KMS-11 (cell line): ENCODE measurements at regions not wholly inside any gene's neighbourhood (a gene's known extent, or its start where the extent isn't known, plus 50 kb on each side); places are given as distances from the start of the nearest gene placed in this dataset.

ENCODE experiments used
- H2AFZ ChIP-seq: fragments of 200-600 bp; sonication (generic); 2 replicates; pipeline ENCODE4 v1.6.1; 2016; ENCODE audit warnings: antibody characterized with exemption, mixed run types, low read depth
- H3K27ac ChIP-seq: fragments of 200-600 bp; sonication (generic); 2 replicates; pipeline ENCODE4 v1.6.1; 2016; ENCODE audit warnings: mild to moderate bottlenecking, mixed run types
- H3K27me3 ChIP-seq: fragments of 200-600 bp; sonication (generic); 2 replicates; pipeline ENCODE4 v1.6.1; 2017; ENCODE audit warnings: mild to moderate bottlenecking, low read depth, mixed run types, moderate library complexity; ENCODE audit not compliant: insufficient read depth
- H3K36me3 ChIP-seq: fragments of 200-600 bp; sonication (generic); 2 replicates; pipeline ENCODE4 v1.6.1; 2017; ENCODE audit warnings: mild to moderate bottlenecking, mixed run types; ENCODE audit not compliant: insufficient read depth
- H3K4me1 ChIP-seq: fragments of 200-600 bp; sonication (generic); 2 replicates; pipeline ENCODE4 v1.6.1; 2016; ENCODE audit warnings: mild to moderate bottlenecking, low read depth, mixed run types; ENCODE audit not compliant: poor library complexity, severe bottlenecking
- H3K4me2 ChIP-seq: fragments of 200-600 bp; sonication (generic); 2 replicates; pipeline ENCODE4 v1.7.0; 2016; ENCODE audit warnings: mild to moderate bottlenecking, mixed run types
- H3K4me3 ChIP-seq: fragments of 200-600 bp; sonication (generic); IDR thresholded peaks from 2 replicates; pipeline ENCODE4 v1.6.1; 2017; ENCODE audit warnings: low read depth, low read length, mixed read lengths; ENCODE audit not compliant: insufficient read depth
- H3K79me2 ChIP-seq: fragments of 200-600 bp; sonication (generic); 2 replicates; pipeline ENCODE4 v1.6.1; 2016; ENCODE audit warnings: low read depth, mixed run types; ENCODE audit not compliant: insufficient read depth
- H3K9ac ChIP-seq: fragments of 200-600 bp; sonication (generic); 2 replicates; pipeline ENCODE4 v1.6.1; 2016; ENCODE audit warnings: mild to moderate bottlenecking, mixed run types
- H4K20me1 ChIP-seq: fragments of 200-600 bp; sonication (generic); 2 replicates; pipeline ENCODE4 v1.6.1; 2016; ENCODE audit warnings: mild to moderate bottlenecking, mixed run types; ENCODE audit not compliant: insufficient read depth
- TF ChIP-seq, protein P1 (sequence below): fragments of 200-600 bp; sonication (generic); conservative IDR thresholded peaks from 2 replicates; pipeline ENCODE4 v1.6.1; 2017; ENCODE audit warnings: low read depth, mild to moderate bottlenecking, antibody characterized with exemption, low read length, moderate library complexity, mixed read lengths

- no peak overlapping the region for H3K4me3 ChIP-seq
- no peaks in the 10 kb centered on the region for H4K20me1 ChIP-seq
- H3K27me3 ChIP-seq, result peaks cover 3% of the 10 kb centered on the region; the same call in 1 of the 2 replicates
- H3K79me2 ChIP-seq, result no peaks in the 10 kb centered on the region
- H3K9ac ChIP-seq, result no peak overlapping the region
- no peaks in the 10 kb centered on the region for H3K36me3 ChIP-seq
- TF ChIP-seq, protein P1, sequence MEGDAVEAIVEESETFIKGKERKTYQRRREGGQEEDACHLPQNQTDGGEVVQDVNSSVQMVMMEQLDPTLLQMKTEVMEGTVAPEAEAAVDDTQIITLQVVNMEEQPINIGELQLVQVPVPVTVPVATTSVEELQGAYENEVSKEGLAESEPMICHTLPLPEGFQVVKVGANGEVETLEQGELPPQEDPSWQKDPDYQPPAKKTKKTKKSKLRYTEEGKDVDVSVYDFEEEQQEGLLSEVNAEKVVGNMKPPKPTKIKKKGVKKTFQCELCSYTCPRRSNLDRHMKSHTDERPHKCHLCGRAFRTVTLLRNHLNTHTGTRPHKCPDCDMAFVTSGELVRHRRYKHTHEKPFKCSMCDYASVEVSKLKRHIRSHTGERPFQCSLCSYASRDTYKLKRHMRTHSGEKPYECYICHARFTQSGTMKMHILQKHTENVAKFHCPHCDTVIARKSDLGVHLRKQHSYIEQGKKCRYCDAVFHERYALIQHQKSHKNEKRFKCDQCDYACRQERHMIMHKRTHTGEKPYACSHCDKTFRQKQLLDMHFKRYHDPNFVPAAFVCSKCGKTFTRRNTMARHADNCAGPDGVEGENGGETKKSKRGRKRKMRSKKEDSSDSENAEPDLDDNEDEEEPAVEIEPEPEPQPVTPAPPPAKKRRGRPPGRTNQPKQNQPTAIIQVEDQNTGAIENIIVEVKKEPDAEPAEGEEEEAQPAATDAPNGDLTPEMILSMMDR, result no peak
- no peak overlapping the region for H3K27ac ChIP-seq
- H2AFZ ChIP-seq, result no peak overlapping the region
- no peak overlapping the region for H3K4me2 ChIP-seq
- H3K4me1 ChIP-seq, result no peaks in the 10 kb centered on the region
Measured at GRCh38 chr11:70024773-70025045, 53.4 kb upstream of the ANO1 start.

DNA sequence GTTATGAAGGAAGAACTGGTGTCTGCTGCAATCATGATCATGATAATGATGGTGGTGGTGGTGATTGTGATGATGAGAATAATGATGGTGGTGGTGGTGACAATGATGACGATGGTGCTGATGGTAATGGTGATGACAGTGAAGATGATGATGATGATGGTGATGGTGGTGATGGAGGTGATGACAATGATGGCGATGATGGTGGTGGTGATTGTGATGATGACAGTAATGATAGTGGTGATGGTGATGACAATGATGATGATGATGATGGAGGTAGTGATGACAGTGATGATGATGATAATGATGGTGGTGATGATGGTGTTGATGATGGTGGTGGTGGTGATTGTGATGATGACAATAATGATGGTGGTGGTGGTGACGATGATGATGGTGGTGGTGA is 52.8 kb upstream of the ANO1 start:
- H3K9ac ChIP-seq, result no peak overlapping the region
- H3K4me2 ChIP-seq, result no peak overlapping the region
- H3K79me2 ChIP-seq, result no peaks in the 10 kb centered on the region
- TF ChIP-seq, protein P1, result no peak
- no peaks in the 10 kb centered on the region for H4K20me1 ChIP-seq
- no peaks in the 10 kb centered on the region for H3K4me1 ChIP-seq
- H2AFZ ChIP-seq, result no peak overlapping the region
- H3K4me3 ChIP-seq, result no peak overlapping the region
- no peaks in the 10 kb centered on the region for H3K36me3 ChIP-seq
- peaks cover 3% of the 10 kb centered on the region; the same call in 1 of the 2 replicates for H3K27me3 ChIP-seq
- no peak overlapping the region for H3K27ac ChIP-seq

DNA sequence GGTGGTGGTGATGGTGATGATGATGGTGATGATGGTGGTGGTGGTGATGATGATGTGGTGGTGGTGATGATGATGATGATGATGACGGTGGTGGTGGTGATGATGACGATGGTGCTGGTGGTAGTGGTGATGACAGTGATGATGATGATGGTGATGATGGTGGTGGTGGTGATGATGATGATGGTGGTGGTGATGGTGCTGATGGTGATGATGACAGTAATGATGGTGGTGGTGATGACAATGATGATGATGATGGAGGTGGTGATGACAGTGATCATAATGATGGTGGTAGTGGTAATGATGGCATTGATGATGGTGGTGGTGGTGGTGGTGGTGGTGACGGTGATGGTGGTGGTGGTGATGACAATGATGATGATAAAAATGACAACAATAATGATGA is 52.1 kb upstream of the ANO1 start:
- peaks cover 3% of the 10 kb centered on the region; the same call in 1 of the 2 replicates for H3K27me3 ChIP-seq

DNA sequence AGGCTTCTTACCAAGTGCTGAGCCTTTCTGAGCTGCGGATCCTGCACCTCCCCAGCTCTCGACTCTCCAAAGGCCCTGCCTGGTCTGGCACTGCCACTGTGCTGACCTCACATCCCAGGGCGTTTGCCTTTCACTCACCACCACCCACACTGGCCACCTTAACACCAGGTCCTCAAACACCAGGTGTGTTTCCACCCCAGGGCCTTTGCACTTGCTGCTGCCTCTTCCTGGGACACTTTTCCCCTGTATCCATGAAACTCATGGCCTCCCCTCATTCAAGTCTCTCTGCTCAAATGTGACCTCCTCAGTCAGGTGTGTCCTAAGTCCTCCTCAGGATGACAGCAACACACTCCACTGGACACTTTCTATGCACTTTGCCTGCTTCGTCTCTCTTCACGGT is 51.4 kb upstream of the ANO1 start:
- Histone ChIP-seq H2AFZ (no peak overlapping the region), H3K4me1 (no peaks in the 10 kb centered on the region), H3K36me3 (no peaks in the 10 kb centered on the region), H3K4me2 (no peak overlapping the region), H3K9ac (no peak overlapping the region), H3K27ac (no peak overlapping the region), H3K4me3 (no peak overlapping the region), H3K79me2 (no peaks in the 10 kb centered on the region), H3K27me3 (peaks cover 2% of the 10 kb centered on the region; the same call in 1 of the 2 replicates), H4K20me1 (no peaks in the 10 kb centered on the region)
- TF ChIP-seq, protein P1, result no peak

More for the DNA sequence above, 52.1 kb upstream of the ANO1 start:
- no peak overlapping the region for H3K4me2 ChIP-seq
- no peaks in the 10 kb centered on the region for H3K4me1 ChIP-seq
- no peak overlapping the region for H2AFZ ChIP-seq
- H3K36me3 ChIP-seq, result no peaks in the 10 kb centered on the region
- no peaks in the 10 kb centered on the region for H3K79me2 ChIP-seq
- H3K4me3 ChIP-seq, result no peak overlapping the region
- no peaks in the 10 kb centered on the region for H4K20me1 ChIP-seq
- H3K27ac ChIP-seq, result no peak overlapping the region
- TF ChIP-seq, protein P1, result no peak
- no peak overlapping the region for H3K9ac ChIP-seq

DNA sequence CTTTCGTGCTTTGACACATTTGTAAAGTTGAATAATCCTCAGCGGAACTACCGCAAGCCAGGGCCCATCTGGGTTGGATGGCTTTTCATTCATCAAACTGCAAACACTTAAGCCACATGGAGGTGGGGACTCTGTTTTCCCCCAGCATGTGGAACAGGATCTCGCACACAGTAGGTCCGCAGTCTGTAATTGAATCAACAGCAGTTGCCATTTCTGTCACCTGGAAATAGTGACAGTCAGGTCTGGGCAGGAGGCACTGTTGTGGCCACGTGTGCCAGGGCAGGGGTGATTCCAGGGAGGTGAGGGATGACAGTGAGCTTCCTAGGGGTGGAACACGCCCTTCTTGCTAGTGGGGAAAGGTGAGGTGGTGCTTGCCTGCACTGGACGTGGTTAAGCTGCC is 50.7 kb upstream of the ANO1 start:
- Histone ChIP-seq H3K4me1 (no peaks in the 10 kb centered on the region), H3K4me2 (no peak overlapping the region), H3K36me3 (no peaks in the 10 kb centered on the region), H3K27me3 (no peaks in the 10 kb centered on the region; the same call in 1 of the 2 replicates), H3K9ac (no peak overlapping the region), H2AFZ (no peak overlapping the region), H3K4me3 (no peak overlapping the region), H3K27ac (no peak overlapping the region), H4K20me1 (no peaks in the 10 kb centered on the region), H3K79me2 (no peaks in the 10 kb centered on the region)
- TF ChIP-seq, protein P1, result no peak
